Esophagus squamous epithelium (tissue), 4 donors: ENCODE measurements at regions not wholly inside any gene's neighbourhood (a gene's known extent, or its start where the extent isn't known, plus 50 kb on each side); places are given as distances from the start of the nearest gene placed in this dataset.

ENCODE experiments used
- CTCF ChIP-seq, 6 experiments: fragments of 450-650 bp in 4 of 6; fragments of 200-600 bp in 2 of 6; sonication (generic) in 2 of 6; IDR thresholded peaks; one replicate each; pipeline ENCODE4 v1.5.1; 2016 to 2019; ENCODE audit warnings: antibody characterized with exemption in 6 of 6, mild to moderate bottlenecking in 4 of 6, moderate library complexity in 4 of 6
- POLR2A ChIP-seq, 4 donors: fragments of 450-650 bp; IDR thresholded peaks; one replicate each; pipeline ENCODE4 v1.6.1; 2017; ENCODE audit warnings: antibody characterized with exemption in 4 of 4, mild to moderate bottlenecking in 4 of 4, moderate library complexity in 3 of 4

- TF ChIP-seq CTCF (IDR thresholded peaks at IDR 0.05) (no peak), POLR2A (IDR thresholded peaks at IDR 0.05) (no peak)
Measured at GRCh38 chr1:63266857-63267256, 55.5 kb upstream of the FOXD3 start.
